GM12874 (cell line): ENCODE measurements at regions not wholly inside any gene's neighbourhood (a gene's known extent, or its start where the extent isn't known, plus 50 kb on each side); places are given as distances from the start of the nearest gene placed in this dataset.

ENCODE experiments used
- CTCF ChIP-seq: IDR thresholded peaks from 2 replicates; pipeline ENCODE4 v1.5.1; 2011; ENCODE audit warnings: low read depth, mild to moderate bottlenecking, control low read depth, low read length, moderate library complexity; ENCODE audit not compliant: insufficient read depth

- no peak for TF ChIP-seq CTCF
These were observed 52.6 kb upstream of the SP8 start for GRCh38 chr7:20839196-20839735.

- no peak for TF ChIP-seq CTCF
These were observed 53.3 kb upstream of the SP8 start for GRCh38 chr7:20839987-20840386.

GRCh38 chr7:20846791-20847190 is 60.1 kb upstream of the SP8 start:
- no peak for TF ChIP-seq CTCF

GRCh38 chr7:20858951-20859350 is 72.3 kb upstream of the SP8 start:
- TF ChIP-seq CTCF, result no peak

- TF ChIP-seq CTCF, result no peak
These were observed 74.8 kb upstream of the SP8 start for GRCh38 chr7:20861468-20861867.

GRCh38 chr7:20862554-20862953 is 75.9 kb upstream of the SP8 start:
- no peak for TF ChIP-seq CTCF

GRCh38 chr7:20864221-20864620 is 77.5 kb upstream of the SP8 start:
- no peak for TF ChIP-seq CTCF

- no peak for TF ChIP-seq CTCF
These were observed 79.0 kb upstream of the SP8 start for GRCh38 chr7:20865684-20866083.
